ENCODE measurements at regions not wholly inside any gene's neighbourhood (a gene's known extent, or its start where the extent isn't known, plus 50 kb on each side); places are given as distances from the start of the nearest gene placed in this dataset.

DNA sequence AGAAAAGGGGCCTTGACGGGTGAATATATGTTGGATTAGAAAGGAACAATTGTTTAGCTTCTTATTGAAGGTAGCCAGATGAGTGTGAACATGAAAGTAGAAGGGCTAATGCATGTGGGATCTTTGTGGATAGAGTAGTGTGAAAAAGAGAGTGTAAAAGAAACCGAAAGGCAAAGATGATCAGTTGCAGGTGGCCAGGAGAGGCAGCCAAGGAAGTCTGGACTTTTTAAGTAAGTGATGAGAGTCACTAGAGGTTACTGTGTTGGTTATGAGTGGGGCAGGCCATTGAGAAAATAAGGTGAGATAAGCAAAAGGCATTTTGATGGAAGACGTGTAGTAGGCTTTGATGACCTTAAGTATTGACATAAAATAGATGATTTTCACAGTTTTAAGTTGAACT is 64.7 kb upstream of the ETV1 start:
- Histone ChIP-seq H3K9me3 (ENCODE audit: insufficient read depth, low read depth) (no peaks in the 10 kb centered on the region), H3F3A (ENCODE audit: insufficient read depth, low read depth) (no peaks in the 10 kb centered on the region), H3K4me2 (no peak overlapping the region), H3K4me1 (replicated peaks; ENCODE audit: insufficient read depth) (no peaks in the 10 kb centered on the region), H4K20me1 (ENCODE audit: insufficient read depth) (no peaks in the 10 kb centered on the region), H3K36me3 (ENCODE audit: low read depth) (no peaks in the 10 kb centered on the region), H3K9me2 (ENCODE audit: insufficient read depth) (no peaks in the 10 kb centered on the region), H3K27ac (no peak overlapping the region), H3K79me2 (ENCODE audit: low read depth) (no peaks in the 10 kb centered on the region), H3K4me3 (no peak overlapping the region), H2AFZ (no peak overlapping the region), H3K27me3 (ENCODE audit: insufficient read depth, low read depth) (no peaks in the 10 kb centered on the region)
- no peak for DNase-seq
- POLR2A ChIA-PET (ENCODE audit: unreplicated experiment): no interaction called here
- TF ChIP-seq, protein P1, sequence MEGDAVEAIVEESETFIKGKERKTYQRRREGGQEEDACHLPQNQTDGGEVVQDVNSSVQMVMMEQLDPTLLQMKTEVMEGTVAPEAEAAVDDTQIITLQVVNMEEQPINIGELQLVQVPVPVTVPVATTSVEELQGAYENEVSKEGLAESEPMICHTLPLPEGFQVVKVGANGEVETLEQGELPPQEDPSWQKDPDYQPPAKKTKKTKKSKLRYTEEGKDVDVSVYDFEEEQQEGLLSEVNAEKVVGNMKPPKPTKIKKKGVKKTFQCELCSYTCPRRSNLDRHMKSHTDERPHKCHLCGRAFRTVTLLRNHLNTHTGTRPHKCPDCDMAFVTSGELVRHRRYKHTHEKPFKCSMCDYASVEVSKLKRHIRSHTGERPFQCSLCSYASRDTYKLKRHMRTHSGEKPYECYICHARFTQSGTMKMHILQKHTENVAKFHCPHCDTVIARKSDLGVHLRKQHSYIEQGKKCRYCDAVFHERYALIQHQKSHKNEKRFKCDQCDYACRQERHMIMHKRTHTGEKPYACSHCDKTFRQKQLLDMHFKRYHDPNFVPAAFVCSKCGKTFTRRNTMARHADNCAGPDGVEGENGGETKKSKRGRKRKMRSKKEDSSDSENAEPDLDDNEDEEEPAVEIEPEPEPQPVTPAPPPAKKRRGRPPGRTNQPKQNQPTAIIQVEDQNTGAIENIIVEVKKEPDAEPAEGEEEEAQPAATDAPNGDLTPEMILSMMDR (conservative IDR thresholded peaks at IDR 0.05): no peak
- intact Hi-C loops (cut with micrococcal nuclease; ENCODE audit: unreplicated experiment): no loop called here
- BruUV-seq (replicated peaks): no TSS peak
- CTCF ChIA-PET: interaction anchor here (0.7 kb wide), 1 partner anchor 90 kb away, joined by 6 read pairs; no protein-coding TSS in a partner anchor

DNA sequence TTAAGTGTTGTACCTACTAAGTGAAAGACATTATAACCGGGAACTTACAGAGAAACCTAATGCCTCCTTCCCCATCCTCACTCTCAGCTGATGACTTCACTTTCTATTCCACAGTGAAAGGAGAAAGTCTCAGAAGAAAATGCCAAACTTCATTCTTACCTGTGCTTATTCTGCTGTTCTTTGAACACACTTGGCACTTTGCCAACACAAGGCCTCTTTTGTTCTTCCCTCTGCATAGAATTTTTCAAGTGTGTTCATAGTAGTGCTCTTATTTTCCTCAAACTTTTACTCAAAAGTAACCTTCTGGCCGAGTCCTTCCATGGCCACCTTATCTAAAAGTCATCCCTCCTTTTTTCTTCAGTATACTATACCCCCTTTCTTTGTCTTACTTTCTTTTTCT is 59.4 kb upstream of the ETV1 start:
- Histone ChIP-seq H3K27ac (no peak overlapping the region), H3K4me2 (no peak overlapping the region), H2AFZ (no peak overlapping the region), H3K27me3 (ENCODE audit: insufficient read depth, low read depth) (no peaks in the 10 kb centered on the region), H3K4me1 (replicated peaks; ENCODE audit: insufficient read depth) (no peaks in the 10 kb centered on the region), H3K9me2 (ENCODE audit: insufficient read depth) (no peaks in the 10 kb centered on the region), H3K4me3 (no peak overlapping the region), H4K20me1 (ENCODE audit: insufficient read depth) (no peaks in the 10 kb centered on the region), H3F3A (ENCODE audit: insufficient read depth, low read depth) (no peaks in the 10 kb centered on the region), H3K79me2 (ENCODE audit: low read depth) (no peaks in the 10 kb centered on the region), H3K36me3 (ENCODE audit: low read depth) (no peaks in the 10 kb centered on the region), H3K9me3 (ENCODE audit: insufficient read depth, low read depth) (no peaks in the 10 kb centered on the region)
- ChIA-PET POLR2A (ENCODE audit: unreplicated experiment) (no interaction called here), CTCF (no interaction called here)
- no TSS peak for BruUV-seq (replicated peaks)
- intact Hi-C loops (cut with micrococcal nuclease; ENCODE audit: unreplicated experiment): no loop called here
- DNase-seq: no peak
- TF ChIP-seq EZH2 (IDR thresholded peaks at IDR 0.05; ENCODE audit: low read depth): no peak

DNA sequence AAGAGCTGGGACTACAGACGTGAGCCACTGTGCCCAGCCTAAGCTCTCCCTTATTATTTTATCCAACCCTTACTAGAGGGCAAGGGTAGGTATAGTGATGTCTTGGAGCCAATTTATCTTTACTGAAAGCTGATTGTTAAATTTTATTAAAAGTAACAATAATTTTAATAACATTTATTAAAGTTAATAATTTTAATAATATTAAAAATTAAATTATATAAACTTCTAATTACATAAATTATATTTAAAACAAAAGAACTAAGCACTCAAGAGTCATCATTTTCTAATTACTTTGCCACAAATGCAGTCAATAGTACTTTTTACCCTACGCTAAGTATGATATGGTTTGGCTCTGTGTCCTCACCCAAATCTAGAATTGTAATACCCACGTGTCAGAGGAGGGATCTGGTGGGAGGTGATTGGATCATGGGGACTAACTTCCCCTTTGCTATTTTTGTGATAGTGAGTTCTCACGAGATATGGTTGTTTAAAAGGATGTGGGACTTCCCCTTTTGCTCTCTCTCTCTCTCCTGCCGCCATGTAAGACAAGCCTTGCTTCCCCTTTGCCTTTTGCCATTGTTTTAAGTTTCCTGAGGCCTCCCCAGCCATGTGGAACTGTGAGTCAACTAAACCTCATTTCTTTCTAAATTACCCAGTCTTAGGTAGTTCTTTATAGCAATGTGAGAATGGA is 58.4 kb upstream of the ETV1 start:
- H3K4me2 ChIP-seq: no peak overlapping the region
- no peak overlapping the region for H3K27ac ChIP-seq
- POLR2A ChIA-PET (ENCODE audit: unreplicated experiment): no interaction called here
- no peaks in the 10 kb centered on the region for H3K9me2 ChIP-seq (ENCODE audit: insufficient read depth)
- no peaks in the 10 kb centered on the region for H4K20me1 ChIP-seq (ENCODE audit: insufficient read depth)
- intact Hi-C loops (cut with micrococcal nuclease; ENCODE audit: unreplicated experiment): no loop called here
- CTCF ChIA-PET: no interaction called here
- no peaks in the 10 kb centered on the region for H3F3A ChIP-seq (ENCODE audit: insufficient read depth, low read depth)
- H3K79me2 ChIP-seq (ENCODE audit: low read depth): no peaks in the 10 kb centered on the region
- no peaks in the 10 kb centered on the region for H3K36me3 ChIP-seq (ENCODE audit: low read depth)
- no peaks in the 10 kb centered on the region for H3K4me1 ChIP-seq (replicated peaks; ENCODE audit: insufficient read depth)
- no TSS peak for BruUV-seq (replicated peaks)
- H3K4me3 ChIP-seq: no peak overlapping the region
- H3K27me3 ChIP-seq (ENCODE audit: insufficient read depth, low read depth): no peaks in the 10 kb centered on the region
- DNase-seq: no peak
- TF ChIP-seq, protein P1 (conservative IDR thresholded peaks at IDR 0.05): no peak
- no peak for TF ChIP-seq EZH2 (IDR thresholded peaks at IDR 0.05; ENCODE audit: low read depth)
- no peaks in the 10 kb centered on the region for H3K9me3 ChIP-seq (ENCODE audit: insufficient read depth, low read depth)
- H2AFZ ChIP-seq: no peak overlapping the region

DNA sequence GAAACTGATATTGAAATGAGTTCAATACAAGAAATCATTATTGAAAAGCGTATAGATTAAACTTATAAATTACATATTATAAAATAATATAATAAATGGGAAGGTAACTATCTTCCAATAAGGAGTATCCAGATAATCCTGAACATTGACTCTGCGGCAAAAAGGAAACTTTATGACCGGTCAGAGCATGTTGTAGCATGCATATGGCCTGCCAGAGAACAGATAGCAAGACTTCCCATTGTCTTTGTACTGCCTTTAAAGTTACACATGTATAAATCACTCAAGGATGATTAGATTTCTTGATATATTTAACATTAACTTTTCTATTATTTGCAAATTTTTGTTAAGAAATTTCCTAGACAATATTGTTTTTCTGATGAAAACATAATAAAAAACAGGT is 56.2 kb upstream of the ETV1 start:
- ChIA-PET POLR2A (ENCODE audit: unreplicated experiment) (no interaction called here), CTCF (no interaction called here)
- no peak overlapping the region for H2AFZ ChIP-seq
- TF ChIP-seq EZH2 (IDR thresholded peaks at IDR 0.05; ENCODE audit: low read depth): no peak
- TF ChIP-seq, protein P1 (conservative IDR thresholded peaks at IDR 0.05): no peak
- DNase-seq: no peak
- no peaks in the 10 kb centered on the region for H3K9me2 ChIP-seq (ENCODE audit: insufficient read depth)
- no peaks in the 10 kb centered on the region for H3K9me3 ChIP-seq (ENCODE audit: insufficient read depth, low read depth)
- intact Hi-C loops (cut with micrococcal nuclease; ENCODE audit: unreplicated experiment): no loop called here
- no peak overlapping the region for H3K4me3 ChIP-seq
- H4K20me1 ChIP-seq (ENCODE audit: insufficient read depth): no peaks in the 10 kb centered on the region
- no peaks in the 10 kb centered on the region for H3K4me1 ChIP-seq (replicated peaks; ENCODE audit: insufficient read depth)
- no peaks in the 10 kb centered on the region for H3K27me3 ChIP-seq (ENCODE audit: insufficient read depth, low read depth)
- no peaks in the 10 kb centered on the region for H3K79me2 ChIP-seq (ENCODE audit: low read depth)
- no peak overlapping the region for H3K4me2 ChIP-seq
- no peaks in the 10 kb centered on the region for H3F3A ChIP-seq (ENCODE audit: insufficient read depth, low read depth)
- H3K27ac ChIP-seq: no peak overlapping the region
- no peaks in the 10 kb centered on the region for H3K36me3 ChIP-seq (ENCODE audit: low read depth)
- BruUV-seq (replicated peaks): no TSS peak

All from PC-9 (cell line).